NCI-H524 (cell line): ENCODE measurements at regions not wholly inside any gene's neighbourhood (a gene's known extent, or its start where the extent isn't known, plus 50 kb on each side); places are given as distances from the start of the nearest gene placed in this dataset.

Experiments used
- DNase-seq, 2 experiments: peaks; one replicate each; lab custom pipeline; 2025; lab: John Stamatoyannopoulos, UW

- DNase-seq: no peak
Observed at GRCh38 chr18:21996351-21996826, 173.0 kb upstream of the GATA6 start.

- DNase-seq: peak; percentile 4 to 21
Observed at GRCh38 chr18:21997207-21998143, 171.9 kb upstream of the GATA6 start.

GRCh38 chr18:21998486-21998885 is 170.9 kb upstream of the GATA6 start:
- no peak for DNase-seq

GRCh38 chr18:22001912-22002487 is 167.4 kb upstream of the GATA6 start:
- no peak for DNase-seq

DNA sequence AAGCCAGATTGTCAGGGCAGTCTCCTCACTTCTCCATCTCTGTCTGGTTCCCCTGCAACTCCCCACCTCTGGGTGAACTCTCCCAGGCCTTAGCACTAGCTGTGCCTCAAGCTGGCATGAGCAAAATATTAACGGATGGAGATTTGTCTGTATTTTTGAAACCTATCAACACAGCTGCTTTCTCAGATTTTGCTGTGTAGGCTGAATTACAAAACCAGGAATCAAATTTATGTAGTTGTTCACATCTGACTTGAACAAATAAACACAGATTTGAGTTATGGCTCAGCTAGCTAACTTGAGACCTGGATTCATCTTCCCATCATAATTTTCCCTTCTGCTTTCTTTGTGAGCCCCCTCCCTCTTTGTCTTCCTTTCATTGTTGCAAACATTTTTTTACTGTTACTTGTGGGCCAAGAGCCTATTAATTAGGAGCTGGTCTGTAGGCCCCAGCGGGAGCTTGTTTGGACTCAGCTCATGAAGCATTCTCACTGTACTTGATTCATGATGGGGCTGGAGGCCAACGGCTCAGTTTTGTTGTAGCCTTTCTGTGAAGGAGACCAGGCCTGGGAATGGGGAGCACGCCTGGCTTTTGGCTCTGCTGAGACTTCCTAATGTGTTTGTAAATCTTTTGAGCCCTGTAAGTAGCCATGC is 164.1 kb upstream of the GATA6 start:
- DNase-seq: no peak

- no peak for DNase-seq
Observed at GRCh38 chr18:22006458-22006857, 162.9 kb upstream of the GATA6 start.

GRCh38 chr18:22009242-22009641 is 160.1 kb upstream of the GATA6 start:
- DNase-seq: no peak

GRCh38 chr18:22013993-22014392 is 155.4 kb upstream of the GATA6 start:
- no peak for DNase-seq

GRCh38 chr18:22015156-22015555 is 154.2 kb upstream of the GATA6 start:
- no peak for DNase-seq

DNA sequence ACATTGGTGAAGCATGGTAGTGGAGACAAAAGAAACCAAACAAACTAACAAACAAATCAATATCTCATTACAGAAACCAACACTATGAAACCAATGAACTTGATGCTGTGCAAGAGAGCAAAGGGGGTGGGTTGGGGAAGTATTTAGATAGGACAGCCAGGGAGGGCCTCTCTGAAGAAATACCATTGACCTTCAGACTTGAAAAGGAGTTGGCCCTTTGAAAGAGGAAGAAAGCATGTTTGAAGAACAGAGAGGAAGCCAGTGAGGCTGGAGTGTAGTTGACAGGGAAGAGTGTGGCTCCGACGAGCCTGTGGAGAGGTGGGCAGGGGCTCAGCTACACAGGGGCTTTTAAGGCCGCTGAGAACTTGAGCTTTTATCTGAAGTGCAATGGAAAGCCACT is 151.0 kb upstream of the GATA6 start:
- no peak for DNase-seq

DNA sequence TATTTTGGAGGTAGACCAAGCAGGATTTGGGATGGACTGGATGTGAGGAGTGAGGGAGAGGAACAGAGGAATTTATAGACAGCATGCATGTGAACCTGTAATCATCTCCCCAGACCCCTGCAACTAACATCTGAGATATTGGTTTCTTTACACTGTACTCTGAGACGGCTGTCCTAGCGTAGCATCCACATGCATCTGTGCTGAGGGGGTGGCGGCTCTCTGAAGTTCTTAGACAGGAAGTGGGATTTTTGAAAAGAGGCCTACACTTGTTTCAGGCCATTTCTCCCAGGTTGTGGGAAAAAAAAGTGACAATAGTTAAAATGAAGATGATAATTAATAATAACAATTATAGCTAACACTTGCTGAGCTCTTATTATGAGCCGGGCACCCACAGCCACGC is 150.2 kb upstream of the GATA6 start:
- no peak for DNase-seq

- DNase-seq: no peak
Observed at GRCh38 chr18:22020127-22020866, 149.1 kb upstream of the GATA6 start.

GRCh38 chr18:22020867-22021370 is 148.5 kb upstream of the GATA6 start:
- DNase-seq: no peak

DNA sequence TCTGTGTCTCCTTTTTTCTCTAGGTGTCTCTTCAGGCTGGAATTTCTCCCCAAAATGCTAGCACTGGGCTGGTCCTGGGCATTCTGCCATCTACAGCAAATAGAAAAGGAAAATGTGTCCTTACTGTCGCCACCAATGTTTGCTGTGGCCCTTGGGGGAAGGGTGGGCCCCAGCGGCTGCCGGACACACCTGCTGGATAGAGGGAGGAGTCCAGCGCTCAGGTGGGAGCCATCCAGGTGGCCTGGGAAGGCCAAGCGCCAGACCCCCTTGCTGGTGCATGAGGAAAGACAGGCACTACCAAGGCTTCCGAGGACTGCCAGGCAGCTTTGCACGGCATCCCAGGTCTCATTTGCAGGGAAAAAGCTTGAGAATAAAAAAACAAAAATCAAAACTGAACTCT is 147.7 kb upstream of the GATA6 start:
- DNase-seq: no peak

DNA sequence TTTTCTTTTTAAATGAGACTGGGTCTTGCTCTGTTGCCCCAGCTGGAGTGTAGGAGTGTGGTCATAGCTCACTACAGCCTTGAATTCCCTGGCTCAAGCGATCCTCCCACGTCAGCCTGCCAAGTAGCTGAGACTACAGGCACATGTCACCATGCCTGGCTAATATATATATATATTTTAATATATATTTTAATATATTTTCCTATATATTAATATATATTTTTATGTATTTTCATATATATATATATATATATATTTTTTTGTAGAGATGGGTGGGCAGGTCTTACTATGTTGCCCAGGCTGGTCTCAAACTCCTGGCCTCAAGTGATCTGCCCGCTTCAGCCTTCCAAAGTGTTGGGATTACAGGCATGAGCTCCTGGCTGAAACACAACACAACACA is 144.5 kb upstream of the GATA6 start:
- no peak for DNase-seq

GRCh38 chr18:22026362-22026761 is 143.0 kb upstream of the GATA6 start:
- DNase-seq: peak; percentile 84 to 88

DNA sequence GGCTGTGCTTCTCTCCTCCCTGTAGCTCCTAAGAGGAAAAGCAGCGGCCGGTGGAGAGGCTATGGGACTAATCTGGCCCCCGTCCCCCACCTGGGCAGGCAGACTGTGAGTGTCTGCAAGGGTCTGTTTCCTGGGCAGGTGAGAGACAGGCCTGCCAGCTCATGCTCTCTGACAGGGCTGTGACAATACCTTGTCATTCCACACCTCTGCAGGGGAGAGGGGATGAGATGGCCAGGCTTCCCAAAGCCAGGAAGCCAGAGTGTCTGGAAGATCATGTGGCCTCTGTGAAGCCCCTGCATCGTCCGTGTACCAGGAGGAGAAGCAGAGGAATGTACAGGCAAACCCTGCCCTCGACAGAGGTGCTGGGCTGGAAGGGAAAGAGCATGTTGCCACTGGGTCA is 142.5 kb upstream of the GATA6 start:
- peak; percentile 55 to 58 for DNase-seq

GRCh38 chr18:22031611-22032010 is 137.8 kb upstream of the GATA6 start:
- no peak for DNase-seq

DNA sequence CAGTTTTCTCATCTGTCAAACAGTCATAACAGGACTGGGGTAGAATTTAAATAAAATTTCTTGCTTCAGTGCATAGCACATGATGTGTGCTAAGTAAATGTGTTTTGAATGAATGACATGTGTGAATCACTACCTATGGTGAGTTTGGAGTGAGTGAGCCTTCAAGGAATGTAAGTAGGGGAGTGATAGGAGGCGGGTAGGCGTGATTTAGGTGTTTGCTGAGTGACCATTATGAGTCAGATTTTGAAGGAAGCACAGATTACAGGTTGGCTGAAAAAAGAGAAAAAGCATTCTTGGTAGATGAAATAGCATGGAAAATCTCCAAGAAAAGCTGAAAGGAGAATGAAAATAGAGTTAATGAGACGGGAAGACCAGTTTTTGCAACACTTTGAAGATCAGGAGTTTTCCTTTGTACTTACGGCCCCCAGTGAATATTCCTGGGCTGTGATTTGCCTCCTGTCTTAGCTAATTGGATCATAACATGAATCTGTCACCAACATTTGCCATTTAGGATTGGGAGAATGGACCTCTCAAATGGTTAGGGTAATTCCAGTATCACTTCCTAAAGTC is 136.9 kb upstream of the GATA6 start:
- DNase-seq: no peak

DNA sequence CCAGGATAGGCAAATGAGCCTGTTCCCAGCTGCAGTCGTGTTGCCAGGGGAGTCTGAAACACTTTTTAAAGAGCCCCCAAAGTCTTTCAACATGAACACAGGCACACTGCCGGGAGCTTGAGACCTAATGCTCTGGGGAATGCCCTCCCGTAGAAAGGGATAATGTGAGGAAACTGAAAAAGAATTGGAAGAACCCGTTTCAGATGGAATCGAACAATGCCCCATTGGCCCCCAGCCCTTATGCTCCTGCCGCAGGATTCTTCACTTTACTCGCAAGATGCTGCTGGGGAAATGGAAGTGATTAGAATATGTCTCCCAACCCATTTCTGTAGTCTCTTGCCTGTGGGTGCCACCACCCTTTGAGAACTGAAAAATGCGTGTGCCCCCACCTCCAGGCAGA is 136.3 kb upstream of the GATA6 start:
- DNase-seq: no peak

GRCh38 chr18:22034276-22034675 is 135.1 kb upstream of the GATA6 start:
- DNase-seq: no peak

DNA sequence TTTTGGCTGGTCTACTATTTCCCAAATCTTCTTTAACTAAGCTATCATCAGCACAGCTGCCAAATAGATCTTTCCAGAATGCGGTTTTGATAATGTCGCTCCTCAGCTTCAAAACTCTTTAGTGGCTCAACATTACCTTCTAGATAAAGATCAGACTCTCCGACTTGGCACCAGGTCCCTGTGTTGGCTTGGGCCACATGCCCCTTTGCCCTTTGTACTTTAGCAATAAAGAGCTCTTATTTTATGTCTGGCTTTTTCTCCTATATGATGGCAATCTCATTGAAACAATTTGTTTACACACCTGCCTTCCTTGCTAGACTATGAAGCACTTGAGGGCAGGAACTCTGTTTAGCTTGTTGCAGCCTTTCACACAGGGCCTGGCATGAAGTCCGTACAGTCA is 128.9 kb upstream of the GATA6 start:
- DNase-seq: no peak
